Amygdala (tissue), 56 donors: ENCODE measurements at regions not wholly inside any gene's neighbourhood (a gene's known extent, or its start where the extent isn't known, plus 50 kb on each side); places are given as distances from the start of the nearest gene placed in this dataset.
"Not testable (repeated sequence)": the region's sequence is repeated elsewhere in the genome, so short reads cannot be mapped to it uniquely, and the experiment has no call there.

Source experiments
- DNase-seq, 56 donors: peaks; one replicate each; lab custom pipeline; 2025; lab: John Stamatoyannopoulos, UW

DNA sequence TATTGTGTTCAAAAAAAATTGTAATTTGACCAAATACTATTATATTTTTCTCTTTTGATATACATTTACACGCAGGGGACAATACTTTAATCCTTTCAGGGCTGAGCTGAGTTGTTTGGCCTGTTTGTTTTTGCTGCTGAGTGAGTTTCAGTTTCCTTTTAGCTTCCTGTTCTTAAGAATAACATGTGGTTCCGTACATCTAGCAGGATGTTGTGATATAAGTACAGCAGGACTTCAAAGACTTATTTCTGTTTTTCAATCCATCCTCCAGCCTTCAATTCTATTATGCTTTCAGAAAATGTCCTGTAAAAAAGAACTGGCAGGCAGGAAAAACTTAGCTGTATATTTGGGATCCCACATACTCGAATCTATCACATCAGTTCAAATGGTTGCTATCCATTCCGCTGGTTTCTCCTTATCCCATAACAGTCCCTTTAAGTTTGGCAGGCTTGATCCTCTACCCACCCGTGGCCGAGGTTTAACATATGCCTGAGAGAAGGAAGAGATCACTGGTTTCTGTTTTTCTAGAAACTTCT lies 1037.3 kb upstream of the ACO1 start:
- no peak for DNase-seq

DNA sequence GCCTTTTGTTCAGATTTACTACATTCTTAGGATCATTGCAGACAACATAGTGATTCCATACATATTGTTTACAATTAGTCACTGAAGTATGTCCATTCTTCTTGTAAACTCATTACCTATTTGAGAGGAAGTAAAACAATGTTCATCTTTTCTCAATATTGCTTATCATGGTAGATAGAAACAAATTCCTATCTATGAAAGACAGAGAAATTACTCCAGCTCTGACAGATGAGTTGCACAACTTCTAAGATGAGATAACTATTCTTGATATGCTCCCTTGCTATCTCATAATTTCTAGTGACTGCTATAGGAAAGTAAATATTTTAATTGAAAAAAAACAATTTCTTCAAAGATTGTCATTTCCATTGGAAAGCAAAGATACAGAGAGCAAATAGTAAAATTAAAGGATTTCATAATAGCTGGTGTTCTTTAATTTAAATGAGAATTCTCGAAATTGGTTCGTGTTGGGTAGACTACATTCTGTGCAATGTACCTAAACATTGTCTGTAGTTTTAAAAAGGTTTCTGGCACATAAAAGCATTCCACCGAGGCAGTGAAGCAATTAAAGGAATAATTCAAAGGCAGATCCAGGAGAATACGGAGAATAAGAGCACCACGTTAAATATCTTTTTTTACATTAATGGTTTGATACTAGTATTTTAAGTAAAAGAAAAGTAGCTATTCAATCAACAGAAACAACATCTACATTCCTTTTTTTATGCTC lies 1029.1 kb upstream of the ACO1 start:
- no peak for DNase-seq

GRCh38 chr9:31355965-31356364 lies 1028.5 kb upstream of the ACO1 start:
- no peak for DNase-seq

DNA sequence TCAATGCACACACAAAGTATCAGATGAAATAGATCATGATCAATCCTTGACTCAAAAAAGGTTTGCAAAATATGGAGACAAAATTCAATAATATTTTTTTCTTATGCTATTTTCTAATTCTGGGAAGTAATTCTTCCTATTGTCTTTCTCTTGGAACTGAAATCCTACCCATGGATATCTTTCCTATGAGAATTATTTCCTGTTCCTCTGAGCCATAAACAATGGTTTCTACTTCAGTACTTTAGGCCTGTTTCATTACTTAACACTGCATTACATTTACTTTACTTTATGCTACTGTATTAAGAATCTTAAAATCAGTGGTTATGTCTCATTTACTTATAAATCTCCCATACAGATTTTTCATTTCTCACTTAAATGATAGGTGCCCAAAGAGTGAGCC lies 1025.4 kb upstream of the ACO1 start:
- no peak for DNase-seq

GRCh38 chr9:31364171-31364570 lies 1020.3 kb upstream of the ACO1 start:
- no peak for DNase-seq

GRCh38 chr9:31372799-31373587 lies 1011.5 kb upstream of the ACO1 start:
- DNase-seq: no peak

GRCh38 chr9:31377358-31377757 lies 1007.1 kb upstream of the ACO1 start:
- no peak for DNase-seq

DNA sequence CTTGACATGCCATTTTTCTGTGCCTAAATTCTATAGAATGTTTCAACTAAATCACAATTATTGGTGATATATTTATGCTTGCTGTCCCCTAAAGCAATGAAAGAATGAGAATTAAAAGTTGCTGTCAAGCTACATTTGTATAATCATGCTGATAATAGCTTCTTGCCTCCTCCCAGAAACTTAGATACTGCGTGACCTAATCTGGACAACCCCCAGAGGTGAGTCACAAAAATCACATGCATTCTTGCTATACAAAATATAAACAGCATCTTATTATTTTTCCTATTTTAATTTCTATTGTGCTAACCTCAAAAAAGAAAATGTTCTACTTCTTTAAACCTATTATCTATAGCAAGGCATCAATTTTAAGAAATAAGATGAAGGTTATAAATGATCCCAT lies 995.8 kb upstream of the ACO1 start:
- DNase-seq: no peak

DNA sequence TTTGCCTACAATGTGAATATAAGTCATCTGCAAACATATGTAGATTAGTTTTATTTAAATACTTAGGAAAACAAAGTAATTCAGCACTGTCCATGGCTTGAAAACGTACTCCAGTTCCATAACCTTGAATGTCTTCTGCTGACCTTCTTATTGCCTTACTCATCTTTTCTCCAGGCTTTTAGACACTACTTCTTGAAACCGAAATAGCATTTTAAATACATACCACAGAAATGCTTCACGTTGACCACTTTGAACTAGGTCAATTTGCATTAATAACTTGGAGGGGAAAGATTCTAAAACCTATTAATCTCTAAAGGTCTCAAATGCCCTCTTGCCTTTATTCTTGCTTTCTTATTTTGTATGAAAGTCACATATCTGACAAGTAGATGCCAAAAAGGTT lies 995.4 kb upstream of the ACO1 start:
- no peak for DNase-seq

DNA sequence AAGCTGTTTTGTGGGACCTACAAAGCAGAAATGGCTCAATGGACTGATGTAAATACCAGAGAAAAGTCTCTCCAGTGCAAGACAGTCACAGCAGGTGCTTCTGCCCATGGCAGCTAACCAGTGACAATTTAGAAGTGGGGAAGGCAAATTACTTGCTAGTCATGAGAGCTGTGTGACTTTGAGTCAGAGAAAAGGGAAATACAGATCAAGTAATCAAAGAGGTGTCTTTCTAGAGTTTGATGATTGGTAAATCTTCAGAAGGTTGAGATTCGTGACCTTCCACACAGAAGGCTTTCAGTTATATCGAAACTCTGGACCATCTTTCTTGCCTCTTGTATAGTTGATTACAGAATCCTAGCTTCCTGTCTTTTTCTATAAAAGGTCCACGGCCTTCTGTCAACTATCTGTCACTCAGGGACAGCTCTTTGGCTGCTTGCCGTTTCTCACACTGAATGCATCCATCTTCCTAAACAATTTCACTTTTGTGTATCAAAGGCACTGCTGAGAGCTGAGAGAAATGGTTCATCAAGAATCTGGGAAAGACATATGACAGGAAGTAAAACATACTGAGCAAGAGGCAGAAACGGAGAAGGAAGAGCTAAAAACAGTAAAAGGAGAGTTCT lies 993.9 kb upstream of the ACO1 start:
- peak in 1 of 56 donors; percentile 0 for DNase-seq

- DNase-seq: no peak
These were observed 991.2 kb upstream of the ACO1 start for GRCh38 chr9:31393240-31393639.

GRCh38 chr9:31394015-31394473 lies 990.4 kb upstream of the ACO1 start:
- no peak for DNase-seq

GRCh38 chr9:31412081-31412480 lies 972.4 kb upstream of the ACO1 start:
- DNase-seq: no peak

- DNase-seq: no peak
These were observed 969.3 kb upstream of the ACO1 start for GRCh38 chr9:31415164-31415563.

- DNase-seq: no peak
These were observed 966.0 kb upstream of the ACO1 start for GRCh38 chr9:31418419-31418818.

DNA sequence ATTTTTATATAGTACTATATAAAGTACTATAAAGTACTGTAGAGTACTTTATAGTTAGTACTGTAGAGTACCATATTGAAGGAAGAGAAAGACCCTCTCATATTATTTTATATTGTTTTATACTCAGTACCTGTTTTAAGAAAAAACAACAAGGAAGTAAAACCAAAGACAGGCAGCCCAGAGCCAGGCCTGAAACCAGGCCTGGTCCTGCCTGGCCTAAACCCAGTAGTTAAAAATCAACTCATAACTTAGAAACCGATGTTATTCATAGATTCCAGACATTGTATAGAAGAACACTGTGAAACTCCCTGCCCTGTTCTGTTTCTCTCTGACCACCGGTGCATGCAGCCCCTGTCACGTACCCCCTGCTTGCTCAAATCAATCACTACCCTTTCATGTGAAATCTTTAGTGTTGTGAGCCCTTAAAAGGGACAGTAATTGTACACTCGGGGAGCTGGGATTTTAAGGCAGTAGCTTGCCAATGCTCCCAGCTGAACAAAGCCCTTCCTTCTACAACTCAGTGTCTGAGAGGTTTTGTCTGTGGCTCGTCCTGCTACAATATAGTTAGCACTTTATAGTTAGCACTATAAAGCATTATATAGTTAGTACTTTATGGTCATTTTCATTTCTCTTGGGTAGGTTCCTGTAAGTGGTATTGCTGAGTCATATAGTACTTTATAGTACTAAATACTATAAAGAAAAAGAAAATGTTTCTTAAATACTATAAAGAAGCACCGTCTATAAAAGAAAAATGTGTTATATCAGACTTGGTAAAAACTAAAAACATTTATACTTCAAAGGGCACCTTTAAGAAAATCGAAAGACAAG lies 940.6 kb upstream of the ACO1 start:
- not testable (repeated sequence) for DNase-seq

- DNase-seq: no peak
These were observed 939.1 kb upstream of the ACO1 start for GRCh38 chr9:31445357-31445756.

DNA sequence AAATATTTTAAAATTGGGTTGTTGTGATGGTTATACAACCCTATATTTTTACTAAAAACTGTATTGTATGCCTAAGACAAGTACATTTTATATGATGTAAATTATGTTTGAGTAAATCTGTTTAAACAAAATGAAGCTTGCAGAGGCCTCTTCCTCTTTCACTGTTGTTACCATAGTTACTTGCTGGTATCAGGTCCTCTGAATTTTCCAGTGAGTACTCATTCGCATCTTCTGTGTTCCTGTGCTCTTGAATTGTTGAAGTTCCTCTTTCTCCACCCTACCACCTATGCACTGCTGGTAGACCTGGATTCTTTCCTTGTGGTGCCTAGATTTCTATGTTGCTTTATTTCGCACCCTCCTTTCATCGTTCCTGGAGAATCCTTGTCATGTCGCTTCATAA lies 938.5 kb upstream of the ACO1 start:
- no peak for DNase-seq

GRCh38 chr9:31467075-31467474 lies 917.4 kb upstream of the ACO1 start:
- DNase-seq: no peak

DNA sequence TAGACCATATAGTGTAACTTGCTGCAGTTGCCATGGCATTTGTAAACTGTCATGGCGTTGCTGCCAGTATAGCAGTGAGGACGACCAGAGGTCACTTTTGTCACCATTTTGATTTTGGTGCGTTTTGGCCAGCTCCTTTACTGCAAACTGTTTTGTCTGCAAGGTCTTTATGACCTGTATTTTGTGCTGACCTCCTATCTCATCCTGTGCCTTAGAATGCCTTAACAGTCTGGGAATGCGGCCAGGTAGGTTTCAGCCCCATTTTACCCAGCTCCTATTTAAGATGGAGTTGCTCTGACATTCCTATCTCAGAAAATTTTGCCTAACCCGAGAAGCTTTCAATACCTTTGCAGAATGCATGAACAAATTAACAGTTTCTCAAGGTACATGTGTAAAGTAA lies 914.4 kb upstream of the ACO1 start:
- no peak for DNase-seq
